Central memory CD8-positive, alpha-beta T cell (primary cell): ENCODE measurements at regions not wholly inside any gene's neighbourhood (a gene's known extent, or its start where the extent isn't known, plus 50 kb on each side); places are given as distances from the start of the nearest gene placed in this dataset.
"Not testable (repeated sequence)": the region's sequence is repeated elsewhere in the genome, so short reads cannot be mapped to it uniquely, and the experiment has no call there.

ENCODE experiments used
- ATAC-seq: fragments of 150-1000 bp; cut with Tn5 transposase; replicated peaks from 2 replicates; pipeline ENCODE4 v1.10.0; 2022; ENCODE audit warnings: mild to moderate bottlenecking, moderate FRiP score, moderate number of reproducible peaks; ENCODE audit not compliant: poor library complexity, severe bottlenecking; ENCODE audit errors: extremely low read depth
- DNase-seq, 2 donors: peaks; one replicate each; pipeline ENCODE4 v3.0.0; 2021; ENCODE audit warnings: low spot score in 2 of 2
- H3K27ac Mint-ChIP-seq: one replicate; pipeline ENCODE4 v1.8.0; 2022; ENCODE audit warnings: low read depth, mild to moderate bottlenecking, moderate library complexity, mixed read lengths
- H3K27me3 Mint-ChIP-seq: one replicate; pipeline ENCODE4 v1.8.0; 2022; ENCODE audit warnings: mixed read lengths
- H3K36me3 Mint-ChIP-seq: one replicate; pipeline ENCODE4 v1.8.0; 2022; ENCODE audit warnings: mild to moderate bottlenecking, moderate library complexity, mixed read lengths; ENCODE audit not compliant: insufficient read depth
- H3K4me1 Mint-ChIP-seq: one replicate; pipeline ENCODE4 v1.8.0; 2022; ENCODE audit warnings: mixed read lengths
- H3K4me3 Mint-ChIP-seq: one replicate; pipeline ENCODE4 v1.8.0; 2022; ENCODE audit warnings: mild to moderate bottlenecking, moderate library complexity, mixed read lengths
- H3K9me3 Mint-ChIP-seq: one replicate; pipeline ENCODE4 v1.8.0; 2022; ENCODE audit warnings: mixed read lengths

GRCh38 chr1:86633306-86633838, 71.0 kb upstream of the SH3GLB1 start:
- H3K4me3 Mint-ChIP-seq, DNase-seq, ATAC-seq, H3K27ac Mint-ChIP-seq, H3K36me3 Mint-ChIP-seq, H3K4me1 Mint-ChIP-seq: not testable (repeated sequence)
- Mint-ChIP-seq H3K9me3 (peaks cover 18% of the 10 kb centered on the region), H3K27me3 (peaks cover 57% of the 10 kb centered on the region)

- Mint-ChIP-seq H3K27ac (no peak overlapping the region), H3K4me3 (no peak overlapping the region), H3K4me1 (no peaks in the 10 kb centered on the region), H3K36me3 (no peaks in the 10 kb centered on the region), H3K9me3 (peaks cover 15% of the 10 kb centered on the region), H3K27me3 (peaks cover 63% of the 10 kb centered on the region)
- no peak for ATAC-seq
- DNase-seq, result no peak
Measured at GRCh38 chr1:86633921-86634320, 70.5 kb upstream of the SH3GLB1 start.

- peaks cover 5% of the 10 kb centered on the region for H3K9me3 Mint-ChIP-seq
Measured at GRCh38 chr1:86636898-86637297, 67.5 kb upstream of the SH3GLB1 start.

DNA sequence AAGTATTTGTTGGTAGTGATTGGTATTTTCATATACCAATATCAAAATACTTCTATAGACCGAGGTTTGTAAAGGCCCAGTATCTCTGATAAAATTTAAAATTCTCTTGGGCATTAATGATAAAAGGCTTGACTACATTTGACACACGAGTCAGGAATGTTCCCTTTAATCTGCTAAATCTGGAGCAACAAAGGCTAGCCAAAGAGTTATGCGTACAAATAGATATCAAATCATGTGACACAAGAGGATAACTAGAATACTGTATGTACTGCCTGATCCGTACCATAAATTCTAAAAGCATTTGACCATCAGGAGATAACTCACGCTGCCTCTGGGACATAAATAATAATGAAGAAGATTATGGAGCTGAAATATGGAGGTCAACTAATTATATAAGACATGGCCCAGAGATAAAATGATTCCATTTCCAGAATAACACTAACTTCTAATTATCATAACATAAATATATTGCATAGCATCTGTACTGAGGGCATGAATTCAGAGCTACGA, 64.2 kb upstream of the SH3GLB1 start:
- H3K27me3 Mint-ChIP-seq, result peaks cover 34% of the 10 kb centered on the region
- no peak for ATAC-seq
- no peak overlapping the region for H3K27ac Mint-ChIP-seq
- H3K4me3 Mint-ChIP-seq, result no peak overlapping the region
- H3K36me3 Mint-ChIP-seq, result no peaks in the 10 kb centered on the region
- DNase-seq, result no peak
- no peaks in the 10 kb centered on the region for H3K4me1 Mint-ChIP-seq
- no peaks in the 10 kb centered on the region for H3K9me3 Mint-ChIP-seq

More at GRCh38 chr1:86636898-86637297, 67.5 kb upstream of the SH3GLB1 start:
- DNase-seq (no peak), ATAC-seq (no peak)
- Mint-ChIP-seq H3K36me3 (no peaks in the 10 kb centered on the region), H3K4me1 (no peaks in the 10 kb centered on the region), H3K27ac (no peak overlapping the region), H3K27me3 (peaks cover 50% of the 10 kb centered on the region), H3K4me3 (no peak overlapping the region)

- Mint-ChIP-seq H3K4me1 (no peaks in the 10 kb centered on the region), H3K4me3 (no peak overlapping the region), H3K9me3 (no peaks in the 10 kb centered on the region), H3K27me3 (peaks cover 23% of the 10 kb centered on the region), H3K36me3 (no peaks in the 10 kb centered on the region), H3K27ac (no peak overlapping the region)
- DNase-seq (no peak), ATAC-seq (no peak)
Measured at GRCh38 chr1:86641318-86641717, 63.1 kb upstream of the SH3GLB1 start.

DNA sequence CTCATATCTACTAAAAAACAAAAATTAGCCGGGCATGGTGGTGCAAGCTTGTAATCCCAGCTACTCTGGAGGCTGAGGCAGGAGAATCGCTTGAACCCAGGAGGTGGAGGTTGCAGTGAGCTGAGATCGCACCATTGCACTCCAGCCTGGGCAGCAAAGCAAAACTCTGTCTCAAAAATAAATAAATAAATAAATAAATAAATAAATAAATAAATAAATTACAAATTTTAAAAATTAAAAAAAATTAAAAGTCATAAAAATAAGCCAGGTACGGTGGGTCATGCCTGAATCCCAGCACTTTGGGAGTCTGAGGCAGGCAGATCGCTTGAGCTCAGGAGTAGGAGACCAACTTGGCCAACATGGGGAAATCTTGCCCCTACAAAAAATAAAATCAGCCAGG, 59.7 kb upstream of the SH3GLB1 start:
- not testable (repeated sequence) for H3K4me1 Mint-ChIP-seq, H3K9me3 Mint-ChIP-seq, H3K27me3 Mint-ChIP-seq, H3K27ac Mint-ChIP-seq, ATAC-seq, H3K36me3 Mint-ChIP-seq, DNase-seq, H3K4me3 Mint-ChIP-seq

- H3K4me3 Mint-ChIP-seq, result no peak overlapping the region
- no peaks in the 10 kb centered on the region for H3K27me3 Mint-ChIP-seq
- no peak overlapping the region for H3K27ac Mint-ChIP-seq
- no peaks in the 10 kb centered on the region for H3K9me3 Mint-ChIP-seq
- no peak for DNase-seq
- no peaks in the 10 kb centered on the region for H3K4me1 Mint-ChIP-seq
- H3K36me3 Mint-ChIP-seq, result no peaks in the 10 kb centered on the region
- ATAC-seq, result no peak
Measured at GRCh38 chr1:86645851-86646250, 58.5 kb upstream of the SH3GLB1 start.

- H3K4me3 Mint-ChIP-seq, result no peak overlapping the region
- no peak for ATAC-seq
Measured at GRCh38 chr1:86646256-86646655, 58.1 kb upstream of the SH3GLB1 start.

GRCh38 chr1:86648255-86648654, 56.1 kb upstream of the SH3GLB1 start:
- H3K4me3 Mint-ChIP-seq, result no peak overlapping the region
- ATAC-seq, result no peak
- no peak overlapping the region for H3K27ac Mint-ChIP-seq
- no peaks in the 10 kb centered on the region for H3K36me3 Mint-ChIP-seq
- no peaks in the 10 kb centered on the region for H3K4me1 Mint-ChIP-seq
- H3K9me3 Mint-ChIP-seq, result no peaks in the 10 kb centered on the region
- DNase-seq, result no peak
- no peaks in the 10 kb centered on the region for H3K27me3 Mint-ChIP-seq

More at GRCh38 chr1:86646256-86646655, 58.1 kb upstream of the SH3GLB1 start:
- Mint-ChIP-seq H3K27ac (no peak overlapping the region), H3K36me3 (no peaks in the 10 kb centered on the region), H3K9me3 (no peaks in the 10 kb centered on the region), H3K27me3 (no peaks in the 10 kb centered on the region), H3K4me1 (no peaks in the 10 kb centered on the region)
- no peak for DNase-seq

- ATAC-seq, result no peak
- no peak overlapping the region for H3K27ac Mint-ChIP-seq
- H3K4me3 Mint-ChIP-seq, result no peak overlapping the region
Measured at GRCh38 chr1:86649618-86650017, 54.8 kb upstream of the SH3GLB1 start.

GRCh38 chr1:86650065-86650464, 54.3 kb upstream of the SH3GLB1 start:
- DNase-seq (no peak), ATAC-seq (no peak)
- Mint-ChIP-seq H3K36me3 (no peaks in the 10 kb centered on the region), H3K27ac (no peak overlapping the region), H3K4me3 (no peak overlapping the region), H3K27me3 (no peaks in the 10 kb centered on the region), H3K4me1 (no peaks in the 10 kb centered on the region), H3K9me3 (no peaks in the 10 kb centered on the region)

More at GRCh38 chr1:86649618-86650017, 54.8 kb upstream of the SH3GLB1 start:
- Mint-ChIP-seq H3K36me3 (no peaks in the 10 kb centered on the region), H3K9me3 (no peaks in the 10 kb centered on the region), H3K27me3 (no peaks in the 10 kb centered on the region), H3K4me1 (no peaks in the 10 kb centered on the region)
- DNase-seq, result no peak
